ENCODE measurements at regions not wholly inside any gene's neighbourhood (a gene's known extent, or its start where the extent isn't known, plus 50 kb on each side); places are given as distances from the start of the nearest gene placed in this dataset.
A peak's percentile ranks its signal among the peaks of the same experiment; 100 is the strongest.

DNA sequence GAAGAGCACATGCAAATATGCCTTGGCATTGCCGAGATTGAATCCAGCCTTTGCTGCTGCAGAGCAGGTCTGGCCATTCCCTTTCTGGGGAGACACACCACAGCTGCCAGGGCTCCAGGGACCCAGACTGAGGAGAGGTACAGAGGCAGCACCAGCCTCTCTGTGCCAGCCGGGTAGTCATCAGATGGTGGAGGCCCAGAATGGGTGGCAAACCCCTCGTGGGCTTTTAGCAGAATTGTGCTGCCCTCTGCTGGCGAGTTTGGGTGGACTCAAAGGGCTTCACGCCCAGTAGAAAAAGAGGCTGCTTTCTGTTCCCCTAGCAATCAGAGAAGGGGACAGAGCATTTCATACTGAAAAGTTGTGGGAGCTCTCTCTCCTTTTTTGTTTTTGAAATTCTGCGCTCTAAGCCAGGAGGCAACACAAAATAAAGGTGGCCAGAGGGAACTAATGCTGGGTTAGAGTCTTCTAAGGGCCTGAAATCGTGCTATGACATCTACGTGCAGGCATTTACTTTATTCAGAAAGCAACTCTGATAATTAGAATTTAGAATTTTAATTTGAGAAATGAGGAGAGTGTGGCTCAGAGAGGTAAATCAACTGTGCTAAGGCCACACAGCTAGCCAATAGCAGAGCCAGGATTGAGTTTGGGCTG is 158.8 kb upstream of the NAV2 start:
- Histone ChIP-seq H4K20me1 (ENCODE audit: control insufficient read depth, insufficient read depth, low read depth, low read length) (no peaks in the 10 kb centered on the region), H3K36me3 (ENCODE audit: control insufficient read depth, low read length) (no peaks in the 10 kb centered on the region), H3K9me3 (ENCODE audit: control insufficient read depth, insufficient read depth, low read length) (no peaks in the 10 kb centered on the region), H3K4me1 (ENCODE audit: control insufficient read depth, low read length) (no peaks in the 10 kb centered on the region), H3K27me3 (ENCODE audit: control insufficient read depth, low read length) (no peaks in the 10 kb centered on the region), H3K9me2 (replicated peaks; ENCODE audit: control insufficient read depth, low read length) (no peaks in the 10 kb centered on the region), H3F3A (ENCODE audit: control insufficient read depth, insufficient read depth) (no peaks in the 10 kb centered on the region), H3K79me2 (ENCODE audit: control insufficient read depth, low read length) (no peaks in the 10 kb centered on the region), H3K4me2 (ENCODE audit: low read length) (no peak overlapping the region), H3K4me3 (ENCODE audit: low read length) (no peak overlapping the region), H3K27ac (ENCODE audit: low read depth, low read length) (no peak overlapping the region)
- TF ChIP-seq EZH2phosphoT487 (IDR thresholded peaks at IDR 0.05; ENCODE audit: borderline replicate concordance, low read length) (no peak), CTCF (IDR thresholded peaks at IDR 0.05; ENCODE audit: low read depth, low read length, poor library complexity, severe bottlenecking) (peak; percentile 83)

- Histone ChIP-seq H3K4me1 (ENCODE audit: control insufficient read depth, low read length) (no peaks in the 10 kb centered on the region), H3K27ac (ENCODE audit: low read depth, low read length) (no peak overlapping the region), H3K9me3 (ENCODE audit: control insufficient read depth, insufficient read depth, low read length) (no peaks in the 10 kb centered on the region), H3K9me2 (replicated peaks; ENCODE audit: control insufficient read depth, low read length) (no peaks in the 10 kb centered on the region), H3K36me3 (ENCODE audit: control insufficient read depth, low read length) (no peaks in the 10 kb centered on the region), H3K4me2 (ENCODE audit: low read length) (no peak overlapping the region), H3K27me3 (ENCODE audit: control insufficient read depth, low read length) (no peaks in the 10 kb centered on the region), H3K4me3 (ENCODE audit: low read length) (no peak overlapping the region), H4K20me1 (ENCODE audit: control insufficient read depth, insufficient read depth, low read depth, low read length) (no peaks in the 10 kb centered on the region), H3K79me2 (ENCODE audit: control insufficient read depth, low read length) (no peaks in the 10 kb centered on the region), H3F3A (ENCODE audit: control insufficient read depth, insufficient read depth) (no peaks in the 10 kb centered on the region)
- TF ChIP-seq CTCF (IDR thresholded peaks at IDR 0.05; ENCODE audit: low read depth, low read length, poor library complexity, severe bottlenecking), result no peak
- no peak for TF ChIP-seq EZH2phosphoT487 (IDR thresholded peaks at IDR 0.05; ENCODE audit: borderline replicate concordance, low read length)
These were observed 159.9 kb upstream of the NAV2 start for GRCh38 chr11:19552656-19553260.

DNA sequence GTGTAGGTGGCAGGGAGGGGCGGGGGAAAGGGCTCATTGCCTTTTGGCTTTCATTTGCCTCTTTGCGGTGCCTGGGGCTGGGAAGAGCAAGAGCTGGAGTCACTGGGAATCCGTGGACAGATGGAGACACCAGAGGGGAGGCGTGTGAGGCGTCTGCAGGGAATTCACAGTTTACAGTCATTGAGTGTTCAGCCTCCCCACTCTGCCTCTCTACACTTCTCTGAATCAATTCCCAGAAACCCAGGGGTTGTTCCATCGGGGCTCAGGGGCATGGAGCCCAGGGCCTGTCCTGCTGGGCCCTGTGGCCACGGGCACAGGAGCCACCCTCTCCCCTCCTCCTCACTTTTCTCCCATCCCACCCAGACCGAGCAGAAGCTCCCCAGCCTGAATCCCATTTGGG is 160.5 kb upstream of the NAV2 start:
- Histone ChIP-seq H3K36me3 (ENCODE audit: control insufficient read depth, low read length) (no peaks in the 10 kb centered on the region), H3K9me2 (replicated peaks; ENCODE audit: control insufficient read depth, low read length) (no peaks in the 10 kb centered on the region), H3K4me1 (ENCODE audit: control insufficient read depth, low read length) (no peaks in the 10 kb centered on the region), H3K79me2 (ENCODE audit: control insufficient read depth, low read length) (no peaks in the 10 kb centered on the region), H3K9me3 (ENCODE audit: control insufficient read depth, insufficient read depth, low read length) (no peaks in the 10 kb centered on the region), H3F3A (ENCODE audit: control insufficient read depth, insufficient read depth) (no peaks in the 10 kb centered on the region), H3K4me2 (ENCODE audit: low read length) (no peak overlapping the region), H3K27ac (ENCODE audit: low read depth, low read length) (no peak overlapping the region), H3K27me3 (ENCODE audit: control insufficient read depth, low read length) (no peaks in the 10 kb centered on the region), H3K4me3 (ENCODE audit: low read length) (no peak overlapping the region), H4K20me1 (ENCODE audit: control insufficient read depth, insufficient read depth, low read depth, low read length) (no peaks in the 10 kb centered on the region)
- TF ChIP-seq EZH2phosphoT487 (IDR thresholded peaks at IDR 0.05; ENCODE audit: borderline replicate concordance, low read length), result no peak
- TF ChIP-seq CTCF (IDR thresholded peaks at IDR 0.05; ENCODE audit: low read depth, low read length, poor library complexity, severe bottlenecking), result no peak
